ENCODE measurements at regions not wholly inside any gene's neighbourhood (a gene's known extent, or its start where the extent isn't known, plus 50 kb on each side); places are given as distances from the start of the nearest gene placed in this dataset.
"Not testable (repeated sequence)": the region's sequence is repeated elsewhere in the genome, so short reads cannot be mapped to it uniquely, and the experiment has no call there.

DNA sequence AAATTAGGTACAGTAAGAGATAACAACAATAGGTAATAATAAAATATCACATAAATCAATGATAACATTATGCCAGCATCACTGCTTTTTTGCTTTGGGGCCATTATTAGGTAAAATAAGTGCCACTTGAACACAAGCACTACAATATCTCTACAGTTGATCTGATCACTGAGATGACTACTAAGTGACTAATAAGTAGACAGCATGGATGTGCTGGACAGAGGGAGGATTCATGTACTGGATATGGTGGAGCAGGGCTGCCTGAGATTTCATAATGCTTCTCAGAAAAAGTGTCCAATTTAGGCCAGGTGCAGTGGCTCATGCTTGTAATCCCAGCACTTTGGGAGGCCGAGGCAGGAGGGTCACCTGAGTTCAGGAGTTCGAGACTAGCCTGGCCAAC is 137.8 kb upstream of the IL1RAPL2 start:
- DNase-seq (no peak), ATAC-seq (ENCODE audit: low read depth) (no peak)
- H3K9me3 Mint-ChIP-seq: no peaks in the 10 kb centered on the region
- POLR2A ChIA-PET: no interaction called here
- H3K27me3 Mint-ChIP-seq: peaks cover 3% of the 10 kb centered on the region
- H3K4me1 Mint-ChIP-seq: no peaks in the 10 kb centered on the region
- H3K36me3 Mint-ChIP-seq: no peaks in the 10 kb centered on the region
- no peak overlapping the region for H3K4me3 Mint-ChIP-seq
- no peak overlapping the region for H3K27ac Mint-ChIP-seq

DNA sequence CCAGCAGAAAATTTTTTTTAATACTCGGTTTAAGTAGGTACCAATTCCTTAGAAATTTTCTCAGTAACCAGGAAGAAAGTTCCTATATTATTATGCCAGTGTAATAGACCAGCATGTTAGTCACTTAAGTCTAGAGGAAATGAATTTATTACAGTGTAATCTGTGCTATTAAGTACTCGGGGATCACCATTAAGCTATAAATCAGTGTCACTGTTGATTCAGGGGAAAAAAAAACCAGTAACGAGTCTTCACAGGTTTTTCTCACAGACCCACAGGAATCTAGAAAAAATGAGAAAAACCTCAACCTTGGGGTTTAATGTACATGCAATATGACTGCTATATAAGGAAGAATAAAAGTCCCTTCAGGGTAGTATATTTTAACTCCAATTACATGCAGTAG is 138.3 kb upstream of the IL1RAPL2 start:
- Mint-ChIP-seq H3K27ac (no peak overlapping the region), H3K4me3 (no peak overlapping the region), H3K4me1 (no peaks in the 10 kb centered on the region), H3K27me3 (peaks cover 3% of the 10 kb centered on the region), H3K36me3 (no peaks in the 10 kb centered on the region), H3K9me3 (no peaks in the 10 kb centered on the region)
- DNase-seq (no peak), ATAC-seq (ENCODE audit: low read depth) (no peak)
- POLR2A ChIA-PET: no interaction called here

DNA sequence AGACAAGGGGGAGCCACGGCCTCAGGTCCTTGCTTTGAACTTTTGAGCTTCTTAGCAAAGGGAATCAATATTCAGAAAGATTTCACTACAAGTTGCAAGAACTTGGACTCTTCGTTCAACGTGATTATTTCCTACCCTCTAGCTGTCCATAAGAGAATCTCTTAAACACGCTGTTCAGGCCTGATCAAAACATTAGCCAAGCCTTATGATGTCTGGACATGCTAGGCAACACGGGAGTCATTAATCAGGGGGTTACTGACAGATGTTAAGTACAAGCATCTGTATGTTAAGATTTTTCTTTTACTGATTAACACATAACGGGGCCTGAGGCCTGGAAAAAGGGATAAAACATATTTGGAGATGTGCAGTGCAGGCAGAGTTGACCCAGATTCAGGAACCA is 138.9 kb upstream of the IL1RAPL2 start:
- H3K4me3 Mint-ChIP-seq: no peak overlapping the region
- no peak for DNase-seq
- H3K36me3 Mint-ChIP-seq: no peaks in the 10 kb centered on the region
- no peak overlapping the region for H3K27ac Mint-ChIP-seq
- ATAC-seq (ENCODE audit: low read depth): no peak
- H3K4me1 Mint-ChIP-seq: no peaks in the 10 kb centered on the region
- H3K27me3 Mint-ChIP-seq: peaks cover 3% of the 10 kb centered on the region
- POLR2A ChIA-PET: no interaction called here
- no peaks in the 10 kb centered on the region for H3K9me3 Mint-ChIP-seq

DNA sequence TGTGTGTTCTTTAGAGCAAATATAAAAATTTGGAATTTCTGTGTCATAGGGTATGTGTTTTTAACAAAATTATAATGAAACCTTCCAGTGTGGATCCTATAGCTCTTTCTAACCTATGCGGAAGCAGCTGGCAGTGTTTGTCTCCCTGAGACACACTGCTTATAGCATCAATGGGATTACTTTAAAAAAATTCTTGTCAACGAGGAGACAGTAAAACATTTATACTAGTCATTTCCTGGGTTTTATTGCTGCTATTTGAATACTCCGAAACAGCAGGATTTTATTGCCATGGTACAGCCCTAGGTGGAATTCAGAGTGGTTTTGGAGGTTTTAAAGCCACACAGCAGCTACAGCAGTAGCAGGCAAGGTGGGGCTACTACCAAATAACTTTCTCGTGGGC is 145.1 kb upstream of the IL1RAPL2 start:
- DNase-seq: no peak
- ATAC-seq (ENCODE audit: low read depth): no peak
- Mint-ChIP-seq H3K9me3 (no peaks in the 10 kb centered on the region), H3K27ac (no peak overlapping the region), H3K36me3 (no peaks in the 10 kb centered on the region), H3K4me1 (no peaks in the 10 kb centered on the region), H3K27me3 (peaks cover 3% of the 10 kb centered on the region), H3K4me3 (no peak overlapping the region)
- POLR2A ChIA-PET: no interaction called here

DNA sequence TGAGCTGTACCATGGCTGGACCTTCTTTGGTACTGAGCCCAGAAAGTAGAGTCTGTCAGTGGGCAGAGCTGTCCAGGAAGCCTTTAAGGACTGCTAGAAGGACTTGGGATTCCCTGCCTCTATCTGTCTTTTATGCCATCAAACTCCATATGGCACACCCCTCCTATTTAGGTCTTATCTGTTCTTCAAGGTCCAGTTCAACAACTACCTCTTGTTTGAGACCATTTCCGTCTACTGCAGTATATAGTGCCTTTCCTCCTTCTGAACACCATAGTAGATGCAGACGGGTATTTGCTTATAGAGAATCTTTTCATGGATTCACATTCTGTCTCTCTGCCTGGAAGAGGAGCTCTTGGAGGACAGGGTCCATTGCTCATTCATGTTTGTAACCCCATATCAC is 146.1 kb upstream of the IL1RAPL2 start:
- DNase-seq: no peak
- Mint-ChIP-seq H3K27ac (no peak overlapping the region), H3K9me3 (peaks cover 2% of the 10 kb centered on the region), H3K4me3 (no peak overlapping the region), H3K36me3 (no peaks in the 10 kb centered on the region), H3K4me1 (no peaks in the 10 kb centered on the region), H3K27me3 (peaks cover under 1% of the 10 kb centered on the region)
- ATAC-seq (ENCODE audit: low read depth): no peak
- POLR2A ChIA-PET: no interaction called here

DNA sequence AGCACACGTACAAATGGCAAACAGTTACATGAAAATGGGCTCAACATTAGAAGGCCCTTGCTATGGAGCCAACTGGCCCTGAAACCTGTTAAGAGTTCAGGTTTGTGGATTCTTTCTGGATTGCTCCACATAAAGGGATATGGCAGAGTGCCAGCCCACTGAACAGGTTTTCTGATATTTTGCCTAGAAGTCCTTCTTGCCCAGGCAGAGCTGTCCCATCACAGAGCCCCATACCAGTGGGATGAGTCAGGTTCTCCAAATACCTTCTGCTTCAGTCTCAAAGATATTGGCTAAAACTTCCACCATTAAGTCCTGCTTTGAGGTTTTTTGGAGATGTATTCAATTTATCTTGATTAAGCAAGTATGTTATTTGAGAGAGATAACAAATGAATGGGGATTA is 146.8 kb upstream of the IL1RAPL2 start:
- DNase-seq: no peak
- H3K9me3 Mint-ChIP-seq: peaks cover 2% of the 10 kb centered on the region
- no peaks in the 10 kb centered on the region for H3K4me1 Mint-ChIP-seq
- POLR2A ChIA-PET: no interaction called here
- H3K27me3 Mint-ChIP-seq: no peaks in the 10 kb centered on the region
- H3K27ac Mint-ChIP-seq: no peak overlapping the region
- no peaks in the 10 kb centered on the region for H3K36me3 Mint-ChIP-seq
- no peak for ATAC-seq (ENCODE audit: low read depth)
- no peak overlapping the region for H3K4me3 Mint-ChIP-seq

DNA sequence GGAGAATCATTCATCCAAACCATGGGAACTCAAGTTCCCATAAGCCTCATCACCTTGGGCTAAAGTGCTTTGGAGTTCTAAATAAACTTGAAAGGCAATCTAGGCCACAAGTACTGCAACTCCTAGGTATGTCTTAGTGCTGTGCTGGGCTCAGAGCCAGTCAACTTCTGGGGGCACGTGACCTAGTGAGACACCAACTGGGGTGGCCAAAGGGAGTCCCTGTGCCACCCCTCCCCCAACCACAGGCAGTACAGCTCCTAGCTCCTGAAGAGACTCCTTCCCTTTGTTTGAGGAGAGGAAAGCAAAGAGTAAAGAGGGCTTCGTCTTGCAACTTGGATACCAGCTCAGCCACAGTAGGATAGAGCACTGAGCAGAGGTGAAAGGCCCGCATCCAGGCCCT is 154.2 kb upstream of the IL1RAPL2 start:
- Mint-ChIP-seq H3K4me3 (no peak overlapping the region), H3K9me3 (peaks cover 3% of the 10 kb centered on the region), H3K36me3 (no peaks in the 10 kb centered on the region), H3K27ac (no peak overlapping the region), H3K4me1 (no peaks in the 10 kb centered on the region), H3K27me3 (no peaks in the 10 kb centered on the region)
- POLR2A ChIA-PET: no interaction called here
- ATAC-seq (ENCODE audit: low read depth) (no peak), DNase-seq (no peak)

DNA sequence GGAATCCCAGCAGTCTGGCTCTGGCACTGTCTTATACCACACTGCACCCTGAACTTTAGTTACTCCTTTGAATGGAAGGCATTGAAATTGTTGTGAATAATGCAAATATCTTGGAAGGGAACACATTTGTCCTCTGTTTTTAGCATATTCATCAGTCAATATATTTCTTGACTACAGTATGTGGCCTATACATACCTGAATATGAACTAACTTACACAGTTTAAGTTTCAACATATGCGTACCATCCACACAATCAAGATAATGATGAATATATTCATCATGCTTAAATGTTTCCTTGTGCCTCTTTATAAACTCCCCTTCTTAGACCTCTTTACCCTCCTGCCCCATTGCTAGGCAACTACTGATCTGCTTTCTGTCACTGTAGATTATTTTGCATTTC is 145.7 kb upstream of the ESX1 start:
- Mint-ChIP-seq H3K27me3 (no peaks in the 10 kb centered on the region), H3K4me3 (no peak overlapping the region), H3K36me3 (no peaks in the 10 kb centered on the region), H3K27ac (no peak overlapping the region), H3K9me3 (no peaks in the 10 kb centered on the region), H3K4me1 (no peaks in the 10 kb centered on the region)
- POLR2A ChIA-PET: no interaction called here
- DNase-seq: no peak
- ATAC-seq (ENCODE audit: low read depth): no peak

DNA sequence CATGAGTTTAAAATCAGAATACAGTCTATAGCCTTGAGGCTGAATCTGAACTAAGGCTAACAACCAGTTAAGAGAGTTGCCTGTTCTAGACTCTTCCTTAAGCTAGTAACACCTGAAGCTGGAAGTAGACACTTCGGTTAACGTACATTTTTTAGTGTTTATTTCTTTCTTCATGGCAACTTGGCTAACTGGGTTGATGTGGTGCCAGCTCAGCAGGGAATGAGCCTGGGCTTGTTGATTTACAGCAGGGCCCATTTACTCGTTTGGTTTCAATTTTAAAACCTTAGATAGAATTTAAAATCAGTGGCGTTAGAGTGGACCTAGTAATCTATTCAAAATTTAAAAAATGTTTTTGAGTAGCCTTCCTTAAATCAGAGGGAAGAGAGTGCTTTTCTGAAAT is 137.6 kb upstream of the ESX1 start:
- Mint-ChIP-seq H3K4me1 (no peaks in the 10 kb centered on the region), H3K27ac (no peak overlapping the region), H3K9me3 (no peaks in the 10 kb centered on the region), H3K27me3 (no peaks in the 10 kb centered on the region), H3K4me3 (no peak overlapping the region), H3K36me3 (no peaks in the 10 kb centered on the region)
- no peak for ATAC-seq (ENCODE audit: low read depth)
- POLR2A ChIA-PET: no interaction called here
- DNase-seq: no peak

DNA sequence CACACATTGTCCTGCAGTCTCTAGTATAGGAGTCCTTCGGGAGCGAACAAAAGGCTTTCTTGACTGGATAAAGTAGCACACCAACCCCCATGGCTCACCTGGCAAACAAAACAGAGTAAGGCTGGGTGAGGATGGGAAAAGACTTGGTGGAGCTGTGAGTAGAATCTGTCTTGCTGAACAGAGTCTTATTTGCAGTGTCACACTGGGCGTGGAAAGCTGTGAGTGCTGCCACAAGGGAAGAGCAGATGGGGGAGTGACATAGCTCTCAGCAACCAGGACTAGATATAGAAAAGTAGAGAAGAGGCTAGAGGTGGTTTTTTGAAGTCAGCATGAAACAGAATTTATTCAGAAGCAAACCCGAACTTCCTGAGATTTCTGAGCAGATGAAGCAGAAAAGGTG is 137.2 kb upstream of the ESX1 start:
- Mint-ChIP-seq H3K9me3 (no peaks in the 10 kb centered on the region), H3K4me3 (no peak overlapping the region), H3K36me3 (no peaks in the 10 kb centered on the region), H3K4me1 (no peaks in the 10 kb centered on the region), H3K27ac (no peak overlapping the region), H3K27me3 (no peaks in the 10 kb centered on the region)
- DNase-seq (no peak), ATAC-seq (ENCODE audit: low read depth) (no peak)
- POLR2A ChIA-PET: no interaction called here

DNA sequence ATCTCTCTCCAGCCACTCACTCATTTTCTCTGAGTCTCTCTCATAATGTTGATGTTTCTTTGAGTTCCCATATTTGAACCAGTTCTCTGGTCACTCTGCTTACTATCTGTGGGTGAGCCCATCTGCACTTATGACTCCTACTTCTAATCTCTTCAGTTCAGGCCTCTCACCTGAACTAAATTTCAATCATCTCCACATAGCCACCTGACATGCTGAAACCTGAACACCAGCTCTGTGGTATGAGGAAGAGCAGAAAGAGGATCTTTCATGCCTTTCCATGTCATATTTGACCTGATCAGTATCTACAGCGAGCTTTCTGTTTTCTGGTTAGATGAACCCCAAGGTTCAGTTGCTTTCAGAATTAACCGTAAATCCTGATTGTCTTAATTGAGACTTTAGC is 122.2 kb upstream of the ESX1 start:
- no peak for ATAC-seq (ENCODE audit: low read depth)
- Mint-ChIP-seq H3K36me3 (no peaks in the 10 kb centered on the region), H3K27ac (no peak overlapping the region), H3K4me1 (no peaks in the 10 kb centered on the region), H3K4me3 (no peak overlapping the region), H3K9me3 (no peaks in the 10 kb centered on the region), H3K27me3 (peaks cover 5% of the 10 kb centered on the region)
- DNase-seq: no peak
- POLR2A ChIA-PET: no interaction called here

DNA sequence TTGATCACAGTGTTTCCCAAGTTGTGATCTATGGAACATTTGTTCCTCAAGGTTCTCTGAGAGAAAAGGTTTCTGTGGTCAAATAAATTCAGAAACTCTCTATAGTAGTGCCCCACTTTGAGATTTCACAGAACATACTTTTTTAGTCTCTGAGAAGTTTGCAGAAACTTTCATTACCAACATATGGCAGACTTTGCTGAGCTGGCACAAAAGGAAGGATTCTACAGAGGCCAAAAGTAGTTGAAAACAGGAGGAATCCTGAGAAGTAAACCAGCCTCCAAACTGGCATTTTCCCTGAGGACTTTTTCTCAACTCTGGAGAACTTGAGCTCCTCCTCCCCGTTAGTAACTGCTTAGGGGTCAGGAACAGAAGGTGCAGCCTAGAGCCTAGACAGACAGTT is 117.8 kb upstream of the ESX1 start:
- H3K36me3 Mint-ChIP-seq: no peaks in the 10 kb centered on the region
- H3K27me3 Mint-ChIP-seq: peaks cover 2% of the 10 kb centered on the region
- no peak for ATAC-seq (ENCODE audit: low read depth)
- H3K27ac Mint-ChIP-seq: no peak overlapping the region
- DNase-seq: no peak
- H3K4me3 Mint-ChIP-seq: no peak overlapping the region
- no peaks in the 10 kb centered on the region for H3K4me1 Mint-ChIP-seq
- no peaks in the 10 kb centered on the region for H3K9me3 Mint-ChIP-seq
- POLR2A ChIA-PET: no interaction called here

DNA sequence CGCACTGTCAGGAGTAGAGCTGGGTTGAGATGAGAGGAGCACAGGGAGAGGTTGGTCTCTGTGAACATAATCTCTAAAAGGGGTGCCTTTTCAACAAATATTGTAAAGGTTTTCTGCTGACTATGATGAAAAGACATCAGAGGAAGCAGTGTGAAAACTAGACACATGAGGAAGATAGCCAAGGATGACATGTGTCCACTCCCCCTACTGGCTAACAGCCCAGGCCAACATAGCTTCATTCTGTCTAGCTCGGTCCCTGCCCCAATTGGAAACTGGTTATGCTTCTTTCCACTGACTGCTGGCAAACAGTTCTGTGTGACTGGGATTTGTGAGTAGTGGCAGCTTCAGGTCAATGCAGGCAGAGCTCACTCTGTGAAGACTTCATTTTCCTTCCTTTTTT is 115.4 kb upstream of the ESX1 start:
- DNase-seq (no peak), ATAC-seq (ENCODE audit: low read depth) (no peak)
- Mint-ChIP-seq H3K9me3 (no peaks in the 10 kb centered on the region), H3K27ac (no peak overlapping the region), H3K27me3 (peaks cover 2% of the 10 kb centered on the region), H3K36me3 (no peaks in the 10 kb centered on the region), H3K4me3 (no peak overlapping the region), H3K4me1 (no peaks in the 10 kb centered on the region)
- POLR2A ChIA-PET: no interaction called here

DNA sequence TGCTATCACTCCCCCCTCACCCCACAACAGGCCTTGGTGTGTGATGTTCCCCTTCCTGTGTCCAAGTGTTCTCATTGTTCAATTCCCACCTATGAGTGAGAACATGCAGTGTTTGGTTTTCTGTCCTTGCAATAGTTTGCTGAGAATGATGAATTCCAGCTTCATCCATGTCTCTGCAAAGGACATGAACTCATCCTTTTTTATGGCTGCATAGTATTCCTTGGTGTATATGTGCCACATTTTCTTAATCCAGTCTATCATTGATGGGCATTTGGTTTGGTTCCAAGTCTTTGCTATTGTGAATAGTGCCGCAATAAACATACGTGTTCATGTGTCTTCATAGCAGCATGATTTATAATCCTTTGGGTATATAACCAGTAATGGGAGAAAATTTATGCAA is 106.0 kb upstream of the ESX1 start:
- H3K27ac Mint-ChIP-seq; H3K27me3 Mint-ChIP-seq; H3K9me3 Mint-ChIP-seq; H3K4me1 Mint-ChIP-seq; H3K36me3 Mint-ChIP-seq; H3K4me3 Mint-ChIP-seq; ATAC-seq (ENCODE audit: low read depth); POLR2A ChIA-PET; DNase-seq: not testable (repeated sequence)

DNA sequence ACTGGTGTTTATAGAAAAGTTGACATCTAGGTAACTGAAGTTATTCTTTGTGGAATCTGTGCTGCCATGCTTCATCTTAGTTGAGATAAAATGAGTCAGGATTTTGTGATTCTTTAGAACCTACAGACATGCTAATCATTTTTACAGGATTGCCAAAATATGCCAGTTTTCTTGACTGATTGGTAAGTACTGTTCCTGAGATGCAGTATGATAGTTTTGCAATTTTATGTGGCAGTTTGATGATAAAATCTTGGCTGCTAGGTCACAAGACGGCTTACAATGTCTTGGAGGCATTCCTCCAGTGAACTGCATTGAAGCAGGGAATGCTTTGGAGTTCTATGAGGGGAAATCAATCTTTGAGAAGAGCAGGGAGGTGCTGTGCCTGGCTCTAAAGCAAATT is 104.4 kb upstream of the ESX1 start:
- H3K27me3 Mint-ChIP-seq: no peaks in the 10 kb centered on the region
- ATAC-seq (ENCODE audit: low read depth): no peak
- no peak overlapping the region for H3K4me3 Mint-ChIP-seq
- no peaks in the 10 kb centered on the region for H3K36me3 Mint-ChIP-seq
- POLR2A ChIA-PET: no interaction called here
- H3K27ac Mint-ChIP-seq: no peak overlapping the region
- H3K9me3 Mint-ChIP-seq: no peaks in the 10 kb centered on the region
- no peak for DNase-seq
- H3K4me1 Mint-ChIP-seq: no peaks in the 10 kb centered on the region
